ENCODE measurements at regions not wholly inside any gene's neighbourhood (a gene's known extent, or its start where the extent isn't known, plus 50 kb on each side); places are given as distances from the start of the nearest gene placed in this dataset.

DNA sequence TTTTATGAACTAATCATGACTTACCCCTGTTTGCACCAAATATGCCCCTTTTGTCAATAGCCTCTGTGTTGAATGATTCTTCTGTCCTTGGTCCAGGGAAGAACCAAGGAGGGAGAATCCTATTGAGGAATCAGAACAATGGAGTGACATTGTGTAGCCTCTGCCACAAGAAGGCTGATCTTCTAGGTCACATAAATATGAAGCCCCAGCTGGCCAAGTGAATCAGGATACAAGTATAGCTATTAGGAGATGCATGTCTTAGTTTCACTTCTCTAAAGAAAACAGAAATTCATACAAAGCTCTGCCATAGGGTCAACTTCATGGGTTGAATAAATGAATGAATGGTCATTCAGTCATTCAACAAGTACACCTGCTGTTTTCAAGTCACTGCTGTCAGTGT is 118.2 kb upstream of the BLID start:
- CTCF ChIA-PET = interaction anchor here (1.4 kb wide), 1 partner anchor 22 kb away, joined by 4 read pairs; no protein-coding TSS in a partner anchor
- no peaks in the 10 kb centered on the region for H3K27me3 ChIP-seq (ENCODE audit: insufficient read depth, low read length)
- H3K4me2 ChIP-seq (ENCODE audit: low read length) = no peak overlapping the region
- no peak for TF ChIP-seq SRF (IDR thresholded peaks at IDR 0.05; ENCODE audit: low read depth)
- TF ChIP-seq, protein P1, sequence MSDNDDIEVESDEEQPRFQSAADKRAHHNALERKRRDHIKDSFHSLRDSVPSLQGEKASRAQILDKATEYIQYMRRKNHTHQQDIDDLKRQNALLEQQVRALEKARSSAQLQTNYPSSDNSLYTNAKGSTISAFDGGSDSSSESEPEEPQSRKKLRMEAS (IDR thresholded peaks at IDR 0.05) = no peak
- no TSS peak for BruUV-seq (replicated peaks)
- RAD21 ChIA-PET (ENCODE audit: low non-redundant PET in 1 of 2, low total read pairs in 2 of 2, uncharacterized antibody in 2 of 2, unreplicated experiment in 2 of 2) = no interaction called here
- H4K20me1 ChIP-seq (ENCODE audit: insufficient read depth) = no peaks in the 10 kb centered on the region
- no peak overlapping the region for H3K4me3 ChIP-seq (replicated peaks in 1 of 2; ENCODE audit: low read depth in 1 of 2, low read length in 2 of 2)
- ATAC-seq (no peak), DNase-seq (ENCODE audit: low read depth, low spot score) (no peak)
- H3K9ac ChIP-seq (ENCODE audit: low read length) = no peak overlapping the region
- no peaks in the 10 kb centered on the region; the same call in 1 of the 2 replicates for H3K9me2 ChIP-seq (ENCODE audit: insufficient read depth)
- no peaks in the 10 kb centered on the region for H3K79me2 ChIP-seq (ENCODE audit: insufficient read depth, low read length)
- no peaks in the 10 kb centered on the region for H3K4me1 ChIP-seq (ENCODE audit: control insufficient read depth in 1 of 2, insufficient read depth in 2 of 2, low read length in 2 of 2)
- no peaks in the 10 kb centered on the region for H3K36me3 ChIP-seq (ENCODE audit: control insufficient read depth in 1 of 2, insufficient read depth in 2 of 2, low read length in 2 of 2)
- intact Hi-C loops (cut with micrococcal nuclease) = no loop called here
- H3K27ac ChIP-seq (ENCODE audit: low read depth, low read length) = no peak overlapping the region
- no peaks in the 10 kb centered on the region for H3K9me3 ChIP-seq (ENCODE audit: control insufficient read depth in 1 of 2, insufficient read depth in 1 of 2, low read depth in 1 of 2, low read length in 2 of 2)
- H2AFZ ChIP-seq (ENCODE audit: low read depth, low read length, poor library complexity, severe bottlenecking) = no peak overlapping the region
- POLR2A ChIA-PET = no interaction called here

DNA sequence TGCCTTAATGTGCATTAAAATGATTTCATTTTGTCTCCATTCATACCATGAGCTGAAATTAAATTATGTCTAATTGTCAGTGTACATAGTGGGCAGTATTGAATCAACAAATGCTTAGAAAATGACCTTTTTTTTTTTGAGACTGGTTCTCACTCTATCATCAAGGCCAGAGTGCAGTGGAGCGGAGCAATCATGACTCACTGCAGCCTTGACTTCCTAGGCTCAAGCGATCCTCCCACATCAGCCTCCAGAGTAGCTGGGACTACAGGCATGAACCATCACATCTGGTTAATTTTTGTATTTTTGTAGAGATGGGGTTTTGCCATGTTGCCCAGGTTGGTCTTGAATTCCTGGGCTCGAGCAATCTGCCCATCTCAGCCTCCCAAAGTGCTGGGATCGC is 117.0 kb upstream of the BLID start:
- Histone ChIP-seq H2AFZ (ENCODE audit: low read depth, low read length, poor library complexity, severe bottlenecking) (no peak overlapping the region), H3K79me2 (ENCODE audit: insufficient read depth, low read length) (no peaks in the 10 kb centered on the region), H3K27me3 (ENCODE audit: insufficient read depth, low read length) (no peaks in the 10 kb centered on the region), H3K36me3 (ENCODE audit: control insufficient read depth in 1 of 2, insufficient read depth in 2 of 2, low read length in 2 of 2) (no peaks in the 10 kb centered on the region), H3K4me2 (ENCODE audit: low read length) (no peak overlapping the region), H3K9me2 (ENCODE audit: insufficient read depth) (no peaks in the 10 kb centered on the region), H3K9me3 (ENCODE audit: control insufficient read depth in 1 of 2, insufficient read depth in 1 of 2, low read depth in 1 of 2, low read length in 2 of 2) (no peaks in the 10 kb centered on the region), H3K27ac (ENCODE audit: low read depth, low read length) (no peak overlapping the region), H4K20me1 (ENCODE audit: insufficient read depth) (no peaks in the 10 kb centered on the region), H3K4me1 (ENCODE audit: control insufficient read depth in 1 of 2, insufficient read depth in 2 of 2, low read length in 2 of 2) (no peaks in the 10 kb centered on the region), H3K9ac (ENCODE audit: low read length) (no peak overlapping the region), H3K4me3 (replicated peaks in 1 of 2; ENCODE audit: low read depth in 1 of 2, low read length in 2 of 2) (no peak overlapping the region)
- ChIA-PET RAD21 (ENCODE audit: low non-redundant PET in 1 of 2, low total read pairs in 2 of 2, uncharacterized antibody in 2 of 2, unreplicated experiment in 2 of 2) (no interaction called here), CTCF (no interaction called here), POLR2A (no interaction called here)
- DNase-seq (ENCODE audit: low read depth, low spot score) (no peak), ATAC-seq (no peak)
- BruUV-seq (replicated peaks) = no TSS peak
- no peak for TF ChIP-seq EZH2 (IDR thresholded peaks at IDR 0.05)
- intact Hi-C loops (cut with micrococcal nuclease) = no loop called here

DNA sequence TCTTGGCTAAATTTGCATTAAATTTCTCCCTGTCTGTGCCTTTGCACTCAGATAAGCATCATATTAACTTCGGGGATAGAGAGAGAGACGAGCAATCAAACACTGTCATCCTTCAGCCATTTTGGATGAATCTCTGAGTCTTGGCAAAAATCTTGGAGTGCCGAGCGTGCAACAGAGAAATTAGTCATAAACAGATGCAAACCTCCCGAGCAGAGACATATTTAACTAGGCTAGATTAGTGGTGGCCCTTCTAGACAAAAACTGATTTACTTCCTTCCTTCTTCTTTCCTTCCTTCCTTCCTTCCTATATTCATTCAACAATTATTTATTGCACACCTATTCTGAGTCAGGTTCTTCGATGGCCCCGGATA is 114.4 kb upstream of the BLID start:
- BruUV-seq (replicated peaks) = no TSS peak
- Histone ChIP-seq H3K4me1 (ENCODE audit: control insufficient read depth in 1 of 2, insufficient read depth in 2 of 2, low read length in 2 of 2) (no peaks in the 10 kb centered on the region), H3K79me2 (ENCODE audit: insufficient read depth, low read length) (no peaks in the 10 kb centered on the region), H3K4me3 (replicated peaks in 1 of 2; ENCODE audit: low read depth in 1 of 2, low read length in 2 of 2) (no peak overlapping the region), H3K27ac (ENCODE audit: low read depth, low read length) (no peak overlapping the region), H4K20me1 (ENCODE audit: insufficient read depth) (no peaks in the 10 kb centered on the region), H3K36me3 (ENCODE audit: control insufficient read depth in 1 of 2, insufficient read depth in 2 of 2, low read length in 2 of 2) (no peaks in the 10 kb centered on the region), H3K27me3 (ENCODE audit: insufficient read depth, low read length) (no peaks in the 10 kb centered on the region), H3K9ac (ENCODE audit: low read length) (no peak overlapping the region), H3K9me2 (ENCODE audit: insufficient read depth) (no peaks in the 10 kb centered on the region), H3K9me3 (ENCODE audit: control insufficient read depth in 1 of 2, insufficient read depth in 1 of 2, low read depth in 1 of 2, low read length in 2 of 2) (no peaks in the 10 kb centered on the region), H3K4me2 (ENCODE audit: low read length) (no peak overlapping the region), H2AFZ (ENCODE audit: low read depth, low read length, poor library complexity, severe bottlenecking) (no peak overlapping the region)
- DNase-seq (ENCODE audit: low read depth, low spot score) (no peak), ATAC-seq (no peak)
- ChIA-PET RAD21 (ENCODE audit: low non-redundant PET in 1 of 2, low total read pairs in 2 of 2, uncharacterized antibody in 2 of 2, unreplicated experiment in 2 of 2) (no interaction called here), POLR2A (no interaction called here), CTCF (no interaction called here)
- intact Hi-C loops (cut with micrococcal nuclease) = no loop called here
- TF ChIP-seq ZFX (IDR thresholded peaks at IDR 0.05) (no peak), SRF (IDR thresholded peaks at IDR 0.05; ENCODE audit: low read depth) (no peak), EGR1 (IDR thresholded peaks at IDR 0.05; ENCODE audit: low read depth) (no peak), CEBPB (IDR thresholded peaks at IDR 0.05; ENCODE audit: low read depth) (no peak), ELF1 (IDR thresholded peaks at IDR 0.05; ENCODE audit: borderline replicate concordance, low read depth) (no peak), EZH2phosphoT487 (IDR thresholded peaks at IDR 0.05; ENCODE audit: borderline replicate concordance) (no peak)
- TF ChIP-seq, protein P2, sequence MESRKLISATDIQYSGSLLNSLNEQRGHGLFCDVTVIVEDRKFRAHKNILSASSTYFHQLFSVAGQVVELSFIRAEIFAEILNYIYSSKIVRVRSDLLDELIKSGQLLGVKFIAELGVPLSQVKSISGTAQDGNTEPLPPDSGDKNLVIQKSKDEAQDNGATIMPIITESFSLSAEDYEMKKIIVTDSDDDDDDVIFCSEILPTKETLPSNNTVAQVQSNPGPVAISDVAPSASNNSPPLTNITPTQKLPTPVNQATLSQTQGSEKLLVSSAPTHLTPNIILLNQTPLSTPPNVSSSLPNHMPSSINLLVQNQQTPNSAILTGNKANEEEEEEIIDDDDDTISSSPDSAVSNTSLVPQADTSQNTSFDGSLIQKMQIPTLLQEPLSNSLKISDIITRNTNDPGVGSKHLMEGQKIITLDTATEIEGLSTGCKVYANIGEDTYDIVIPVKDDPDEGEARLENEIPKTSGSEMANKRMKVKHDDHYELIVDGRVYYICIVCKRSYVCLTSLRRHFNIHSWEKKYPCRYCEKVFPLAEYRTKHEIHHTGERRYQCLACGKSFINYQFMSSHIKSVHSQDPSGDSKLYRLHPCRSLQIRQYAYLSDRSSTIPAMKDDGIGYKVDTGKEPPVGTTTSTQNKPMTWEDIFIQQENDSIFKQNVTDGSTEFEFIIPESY (IDR thresholded peaks at IDR 0.05; ENCODE audit: extremely low read depth, insufficient replicate concordance, low read length) = no peak

All from HCT116 (cell line).